Activated CD4-positive, alpha-beta T cell treated with anti-CD3 and anti-CD28 coated beads, Interleukin-2, amount 50 U/mL, for 1 hour (primary cell): ENCODE measurements at regions not wholly inside any gene's neighbourhood (a gene's known extent, or its start where the extent isn't known, plus 50 kb on each side); places are given as distances from the start of the nearest gene placed in this dataset.

Experiments used
- DNase-seq: peaks from one replicate; pipeline ENCODE4 v3.0.0-alpha.2; 2020

DNA sequence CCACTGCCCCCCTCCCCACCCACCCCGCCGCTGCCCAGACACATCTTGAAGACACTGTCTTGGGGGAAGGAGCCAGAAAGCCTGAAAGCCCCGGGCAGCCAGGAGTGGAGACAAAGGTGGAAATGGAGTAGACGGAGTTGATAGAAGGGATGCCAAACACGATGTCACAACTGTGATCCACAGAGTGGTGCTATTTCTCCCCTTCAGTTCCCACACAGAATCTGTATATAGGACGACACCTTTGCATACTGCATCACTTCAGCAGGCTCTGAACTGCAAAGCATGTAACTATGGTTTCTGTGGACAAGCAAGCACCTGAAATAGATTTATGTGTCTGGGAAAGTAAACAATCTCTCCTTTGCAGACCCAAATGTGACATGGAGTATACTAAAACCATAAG, 56.4 kb upstream of the F13A1 start:
- no peak for DNase-seq

DNA sequence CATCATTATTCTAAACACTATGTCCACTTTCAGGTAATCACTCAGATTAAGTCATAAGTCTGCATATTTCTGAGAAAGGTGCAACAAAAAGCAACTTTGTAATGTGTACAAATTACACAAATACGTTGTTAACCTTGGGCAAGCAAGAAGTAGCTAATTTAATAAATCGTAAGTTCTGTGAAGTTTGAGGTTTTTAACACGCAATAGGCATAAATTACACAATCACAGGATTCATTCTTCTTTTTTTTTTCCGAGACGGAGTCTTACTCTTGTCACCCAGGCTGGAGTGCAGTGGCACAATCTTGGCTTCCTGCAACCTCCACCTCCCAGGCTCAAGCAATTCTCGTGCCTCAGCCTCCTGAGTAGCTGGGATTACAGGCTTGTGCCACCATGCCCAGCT, 57.2 kb upstream of the F13A1 start:
- no peak for DNase-seq

DNA sequence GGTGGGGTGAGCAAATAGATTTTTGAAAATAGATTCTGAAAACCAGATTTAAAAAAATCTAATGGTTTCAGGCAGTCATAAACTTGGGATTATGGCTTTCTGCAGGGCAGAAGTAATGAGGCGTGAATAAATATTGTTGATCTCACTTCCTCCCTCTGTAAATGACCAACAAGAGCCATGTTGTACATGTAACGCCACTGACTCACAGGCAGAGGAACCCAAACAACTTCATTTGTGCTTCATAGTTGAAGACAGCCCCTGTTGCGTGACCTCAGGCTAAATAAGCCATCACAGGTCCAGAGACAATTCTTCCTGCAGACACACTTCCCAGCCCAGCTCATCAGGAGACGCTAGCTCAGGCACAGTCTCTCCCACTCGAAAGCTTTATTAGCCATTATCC, 59.1 kb upstream of the F13A1 start:
- no peak for DNase-seq

DNA sequence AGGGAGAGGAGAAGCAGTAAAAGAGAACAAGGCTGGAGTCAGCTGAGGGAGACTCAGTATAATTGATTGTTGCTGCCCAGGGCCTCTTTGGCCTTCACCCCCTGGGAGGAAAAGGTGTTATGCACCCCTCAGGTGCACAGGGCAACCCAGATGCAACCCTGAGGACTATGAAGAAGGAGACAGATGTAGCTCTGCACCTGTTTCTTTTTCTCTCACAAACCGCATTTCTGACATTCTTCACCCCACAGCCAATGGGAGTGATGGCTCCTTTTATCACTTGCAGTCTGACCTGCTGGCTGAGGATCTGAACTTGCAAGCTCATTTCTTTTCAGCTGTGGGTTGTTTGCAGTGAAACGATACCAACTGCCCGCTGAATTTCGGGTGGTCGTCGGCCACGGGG, 64.1 kb upstream of the F13A1 start:
- no peak for DNase-seq

DNA sequence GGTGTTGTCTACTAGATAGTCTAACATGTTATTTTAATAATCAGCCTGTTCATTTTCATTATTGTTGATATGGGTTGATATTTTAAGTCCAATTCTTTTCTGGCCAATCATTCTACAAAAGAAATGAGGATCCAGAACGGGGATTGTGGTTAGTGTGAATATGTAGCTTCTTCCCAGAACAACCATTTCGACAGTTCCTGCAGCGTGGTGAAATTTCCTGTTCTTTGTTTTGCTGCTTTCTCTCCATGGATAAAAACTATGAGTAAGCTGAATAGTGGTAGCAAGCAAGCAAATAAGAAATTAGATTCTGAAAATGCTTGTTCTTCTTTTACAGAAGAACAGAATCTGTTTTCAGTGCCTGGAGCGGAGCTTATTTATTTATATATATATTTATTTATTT, 65.5 kb upstream of the F13A1 start:
- no peak for DNase-seq

DNA sequence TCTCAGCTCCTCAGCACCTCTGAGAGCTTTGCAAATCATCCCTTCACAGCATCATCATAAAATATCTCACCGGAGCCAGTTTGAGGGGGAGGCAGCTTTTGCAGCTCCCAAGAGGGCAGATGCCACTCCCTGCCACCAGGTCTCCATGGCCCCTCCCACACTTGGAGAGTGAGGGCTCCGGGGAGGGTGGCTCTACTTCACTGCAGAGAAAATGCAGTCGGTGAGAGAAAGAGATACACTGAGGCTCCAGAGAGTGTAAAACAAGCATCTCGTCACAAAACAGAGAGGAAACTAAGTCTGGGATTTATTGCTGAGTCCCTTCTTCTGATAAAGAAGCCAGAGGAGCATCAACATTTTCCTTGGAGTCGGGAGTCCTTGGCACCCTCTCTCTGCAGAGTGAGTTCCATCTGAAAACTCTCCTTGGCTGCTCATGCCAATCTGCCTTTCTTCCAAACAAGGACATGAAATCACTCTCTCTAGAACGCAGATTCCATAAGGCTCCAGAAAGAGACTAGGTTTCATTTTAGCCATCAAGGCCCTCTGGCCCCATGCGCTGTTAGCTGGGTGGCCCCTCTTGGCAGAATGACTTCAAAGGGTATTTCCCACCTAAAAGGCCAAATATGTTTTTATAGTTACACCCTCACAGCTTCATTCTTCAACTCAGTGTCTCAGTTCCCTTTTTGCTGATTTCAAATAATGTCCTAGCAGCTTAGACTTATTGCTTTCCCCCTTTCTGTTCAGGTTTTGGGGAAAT, 70.6 kb upstream of the F13A1 start:
- DNase-seq, result no peak

DNA sequence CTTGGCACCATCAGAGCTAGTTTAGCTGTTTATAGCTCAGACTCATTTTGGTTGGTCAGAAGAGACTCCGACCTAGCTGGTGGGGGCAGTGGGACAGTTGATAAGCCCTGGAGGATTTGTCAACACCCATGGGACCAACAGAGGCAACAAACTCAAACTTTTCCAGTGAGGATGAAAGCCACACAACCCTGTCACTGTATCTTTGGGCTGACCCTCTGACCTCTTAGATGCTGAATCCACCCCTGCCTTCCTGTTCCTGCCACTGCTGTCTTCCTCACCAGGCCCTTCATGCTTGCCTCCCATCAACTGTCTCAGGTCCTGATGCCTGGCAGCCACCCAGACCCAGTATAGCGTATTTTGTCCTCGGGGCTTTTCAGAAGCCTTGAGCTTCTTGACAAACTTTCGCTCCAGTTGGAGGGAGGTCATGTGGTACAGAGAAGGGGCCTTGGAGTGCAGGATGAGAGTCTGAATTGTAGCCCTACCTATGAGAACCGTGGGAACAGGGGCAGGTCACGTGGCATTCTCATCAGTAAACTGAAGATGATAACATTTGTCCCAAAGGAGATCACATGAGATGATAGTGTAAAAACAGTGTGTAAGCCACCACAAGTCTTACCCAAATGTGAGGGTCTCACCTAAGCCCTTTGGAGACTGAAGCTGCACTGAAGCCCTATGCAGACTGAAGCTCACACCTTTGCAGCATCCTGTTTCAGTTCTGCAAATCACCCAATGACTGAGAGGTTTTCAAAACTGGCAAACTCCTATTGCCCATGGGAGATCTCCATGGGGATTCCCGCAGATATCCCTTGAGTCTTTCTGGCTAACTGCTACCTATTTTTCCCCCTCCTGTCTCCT, 72.0 kb upstream of the F13A1 start:
- no peak for DNase-seq

DNA sequence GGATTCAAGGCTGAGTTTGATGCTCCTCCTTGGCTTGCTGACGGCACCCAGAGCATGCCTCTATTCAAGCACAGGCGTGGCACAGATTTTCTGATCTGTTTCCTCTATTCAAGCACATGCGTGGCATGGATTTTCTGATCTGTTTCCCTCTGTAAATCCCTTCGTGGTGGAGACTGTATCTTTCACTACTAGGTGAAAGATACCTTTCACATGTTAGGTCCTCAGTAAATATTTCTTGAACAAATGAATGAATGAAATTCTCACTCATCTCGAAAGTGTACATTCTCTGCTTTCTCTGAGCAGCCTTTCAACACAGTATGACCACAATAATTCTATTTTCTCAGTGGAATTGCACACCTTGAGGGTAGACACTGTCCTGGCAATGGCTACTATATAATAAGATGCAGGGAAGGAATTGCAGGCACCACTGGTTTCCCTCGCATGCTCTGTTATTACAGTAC, 72.6 kb upstream of the F13A1 start:
- no peak for DNase-seq

DNA sequence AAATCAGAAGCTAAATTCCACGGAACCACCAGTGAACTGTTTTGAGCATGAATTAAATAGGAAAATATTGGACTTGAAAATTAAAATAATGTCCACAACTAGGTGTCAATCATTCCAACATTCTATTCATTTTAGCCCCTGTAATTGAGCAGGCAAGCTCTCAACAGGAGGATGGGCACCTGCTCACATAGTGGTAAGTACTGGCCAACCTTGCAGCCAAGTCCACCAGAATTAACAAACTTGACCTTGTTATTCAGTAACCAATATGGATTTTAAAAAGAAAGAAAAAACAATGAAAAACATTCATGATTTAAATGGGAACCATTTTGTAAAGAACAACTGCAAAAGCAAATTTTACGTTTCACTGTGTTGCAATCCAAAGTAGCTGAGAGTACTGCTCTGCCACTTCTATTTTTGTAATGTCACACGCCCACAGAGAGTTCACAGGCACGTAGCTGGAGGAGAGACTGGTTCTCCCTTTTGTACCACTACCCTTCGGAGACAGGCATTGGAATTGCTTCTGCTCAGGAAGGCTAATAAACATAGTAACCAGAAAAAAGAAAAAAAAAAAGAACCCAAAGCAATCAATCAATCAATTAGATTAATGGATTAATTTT, 75.2 kb upstream of the F13A1 start:
- DNase-seq, result no peak

DNA sequence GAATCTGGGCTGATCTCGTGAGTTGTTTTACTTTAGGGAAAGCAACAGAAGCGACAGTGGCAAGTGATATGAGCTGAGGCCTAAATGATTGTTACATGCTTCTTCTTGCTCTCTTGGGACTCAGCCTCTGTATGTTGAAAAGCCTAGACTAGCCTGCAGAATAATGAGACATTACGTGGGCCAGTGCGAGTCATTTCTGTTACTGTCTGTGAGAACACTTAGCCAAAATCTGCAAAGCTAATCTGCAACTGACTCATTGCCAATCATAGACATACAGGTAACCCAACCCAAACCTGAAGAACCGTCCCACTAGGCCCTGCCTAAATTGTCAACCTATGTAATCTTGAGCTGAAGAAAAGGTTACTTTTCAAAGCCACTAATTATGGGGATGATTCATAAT, 77.4 kb upstream of the F13A1 start:
- DNase-seq, result no peak

DNA sequence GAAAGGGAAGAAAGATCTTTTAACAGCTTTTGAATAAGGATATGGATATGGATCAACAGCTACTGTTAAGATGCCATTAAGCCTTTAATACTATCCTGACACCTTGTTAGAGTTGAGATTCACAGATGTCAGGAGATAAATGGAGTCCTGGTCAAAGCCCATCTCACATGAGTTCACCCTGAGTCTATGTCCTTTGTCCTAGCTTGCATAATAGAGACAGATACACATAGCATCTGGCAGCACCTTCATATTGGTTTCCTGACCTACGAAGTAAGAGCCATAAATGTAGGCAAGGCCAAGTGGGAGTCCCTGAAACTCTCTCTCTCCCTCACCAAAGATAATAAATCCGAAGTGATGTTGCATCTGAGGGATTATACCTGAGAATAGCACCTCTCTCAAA, 79.1 kb upstream of the F13A1 start:
- no peak for DNase-seq

DNA sequence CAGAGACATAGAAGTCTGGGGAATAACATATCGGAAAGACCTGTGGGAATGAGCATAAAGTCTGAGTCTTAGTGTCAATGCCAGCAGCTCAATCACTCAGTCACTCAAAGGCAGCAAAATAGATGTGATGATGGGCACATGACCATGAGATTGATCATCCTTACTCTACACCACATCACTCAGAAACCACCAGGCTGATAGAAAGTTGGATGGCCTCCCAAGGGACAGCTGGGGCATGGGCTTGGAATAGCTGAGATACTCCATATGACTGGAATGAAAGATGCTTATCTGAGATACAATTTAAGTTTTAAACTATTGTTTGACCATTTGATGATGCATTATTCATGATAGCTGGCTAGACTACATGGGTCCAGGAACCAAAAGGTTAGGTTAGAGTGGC, 80.9 kb upstream of the F13A1 start:
- DNase-seq, result no peak

DNA sequence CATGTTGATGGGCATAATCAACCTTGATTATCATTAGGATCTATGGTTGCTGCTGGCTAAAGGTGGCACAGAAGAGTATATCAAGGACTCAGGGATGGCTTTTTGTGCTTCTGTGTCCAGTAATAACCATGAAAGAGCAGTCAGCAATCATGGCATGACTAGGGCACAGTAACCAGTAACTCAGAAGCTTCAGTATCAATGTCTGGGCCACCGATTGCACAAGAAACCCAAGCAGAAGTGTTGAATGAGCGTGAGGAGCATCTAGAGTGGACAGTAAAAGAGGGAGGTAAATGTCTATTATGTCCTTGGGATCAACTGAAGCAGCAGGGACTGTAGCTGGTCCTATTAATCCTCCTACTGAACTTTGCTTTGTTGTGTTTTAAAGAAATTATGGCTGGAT, 81.5 kb upstream of the F13A1 start:
- DNase-seq, result no peak

DNA sequence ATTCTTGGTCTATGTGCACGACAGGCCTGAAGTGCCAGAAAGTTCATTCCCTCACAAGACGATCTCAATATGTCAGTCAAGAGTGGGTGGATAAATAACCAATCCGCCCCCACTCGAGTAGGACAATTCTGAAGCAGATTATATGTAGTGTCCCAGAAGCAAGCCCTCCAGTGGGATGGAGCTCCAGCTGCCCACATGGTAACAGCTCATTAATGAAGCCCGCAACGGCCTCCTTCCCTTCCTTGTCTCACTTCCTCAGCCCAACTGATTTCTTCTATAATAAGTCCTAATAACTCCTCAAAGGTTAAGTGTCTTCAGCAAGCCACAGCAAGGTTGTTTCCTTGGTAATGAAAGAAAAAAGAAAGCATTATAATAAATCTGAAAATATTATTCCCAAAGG, 82.1 kb upstream of the F13A1 start:
- DNase-seq, result no peak

DNA sequence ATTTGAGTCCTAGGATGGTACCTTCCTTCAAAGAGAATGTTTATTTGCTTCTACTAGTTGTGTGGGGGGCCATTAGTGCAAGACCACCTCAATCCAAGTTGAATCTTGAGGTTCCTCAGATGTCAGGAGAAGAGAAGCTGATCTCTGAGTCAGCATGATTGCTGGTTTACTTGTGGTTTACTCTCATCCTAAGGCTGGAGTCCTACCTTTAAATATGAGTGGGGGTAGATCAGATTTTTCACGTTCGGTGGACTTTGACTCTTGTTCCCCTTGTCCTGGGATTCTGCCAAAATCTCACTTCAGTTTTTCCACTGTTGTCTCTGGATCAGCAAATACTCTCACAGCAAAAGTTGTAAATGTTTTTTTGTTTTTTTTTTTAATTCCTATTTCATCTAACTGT, 84.6 kb upstream of the F13A1 start:
- DNase-seq, result no peak

DNA sequence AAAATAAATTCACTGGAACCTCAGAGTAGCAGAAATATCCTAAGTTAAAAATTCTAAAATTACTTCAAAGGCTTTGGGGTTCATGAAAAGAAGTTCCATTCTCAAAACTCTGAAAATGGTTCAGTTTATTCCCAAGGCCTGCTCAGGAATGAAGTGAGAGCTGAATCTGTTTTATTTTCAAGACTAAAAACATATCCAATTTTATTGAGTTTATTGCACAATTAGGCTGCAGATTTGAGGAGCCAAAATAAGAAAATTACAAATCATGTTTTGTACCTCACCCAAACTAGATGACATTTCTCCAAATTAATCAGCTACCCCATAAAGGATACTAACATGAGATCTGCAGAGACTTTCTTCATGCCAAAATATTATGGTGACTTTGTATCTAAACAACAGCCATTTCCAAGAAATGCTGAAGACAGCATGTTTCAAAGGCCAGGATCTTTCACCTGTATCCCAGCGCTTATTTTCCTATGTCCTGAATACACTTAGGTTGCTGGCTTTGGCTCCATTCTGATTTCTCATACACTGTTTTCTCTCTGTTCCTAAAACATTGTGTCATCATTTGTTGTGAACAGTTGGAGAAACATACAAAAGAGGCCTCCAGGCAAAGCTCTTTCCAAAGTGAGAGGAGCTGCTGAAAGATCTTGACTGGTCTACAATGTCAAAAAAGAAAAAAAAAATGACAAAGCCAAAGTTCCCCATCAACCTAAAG, 85.7 kb upstream of the F13A1 start:
- DNase-seq, result no peak

DNA sequence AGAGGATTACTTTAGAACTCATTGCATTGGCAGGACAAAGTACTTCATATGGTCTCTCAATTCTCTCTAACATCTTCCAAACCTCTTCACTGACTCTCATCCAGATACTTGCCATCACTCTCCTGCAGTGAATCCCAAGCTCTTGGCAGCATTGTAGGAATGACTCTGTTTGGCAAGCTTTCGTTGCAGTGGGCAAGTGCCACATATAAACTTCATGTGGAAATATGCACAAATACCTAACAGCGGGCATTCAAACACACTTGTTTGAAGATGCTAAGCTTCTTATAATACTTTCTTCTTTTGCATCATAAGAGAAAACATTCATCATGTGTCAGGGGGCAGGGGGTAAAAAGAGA, 86.2 kb upstream of the F13A1 start:
- DNase-seq, result no peak

DNA sequence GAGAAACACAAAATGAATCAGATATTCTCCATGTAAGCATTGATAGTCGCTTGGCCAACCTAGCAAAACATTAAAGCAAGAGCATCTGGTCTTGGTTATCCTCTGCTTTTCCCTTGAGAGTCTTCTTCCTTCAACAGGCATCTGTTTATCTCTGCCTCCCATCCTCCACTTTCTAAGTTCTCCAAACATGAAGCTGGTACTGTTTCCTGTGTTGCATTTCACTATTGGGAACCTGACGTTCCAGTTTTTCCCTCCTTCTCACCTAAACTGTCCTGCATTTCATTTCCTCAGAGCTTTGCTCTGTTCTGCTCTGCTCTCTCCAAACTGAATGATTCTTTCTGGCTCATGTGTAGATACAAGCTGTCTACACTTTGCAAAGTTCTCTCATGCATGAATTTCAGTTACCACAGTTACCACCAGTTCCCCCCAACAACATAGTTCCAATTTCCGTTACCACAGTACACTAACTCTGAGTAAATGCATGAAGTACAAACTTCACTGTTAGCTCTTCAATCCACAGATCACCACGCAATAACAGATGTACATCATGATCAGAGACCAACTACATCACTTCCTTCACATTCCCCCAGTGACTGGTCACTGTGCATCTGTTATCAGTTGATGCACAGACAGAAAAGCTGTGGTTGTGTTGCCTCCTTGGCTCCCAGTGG, 86.7 kb upstream of the F13A1 start:
- DNase-seq, result no peak

DNA sequence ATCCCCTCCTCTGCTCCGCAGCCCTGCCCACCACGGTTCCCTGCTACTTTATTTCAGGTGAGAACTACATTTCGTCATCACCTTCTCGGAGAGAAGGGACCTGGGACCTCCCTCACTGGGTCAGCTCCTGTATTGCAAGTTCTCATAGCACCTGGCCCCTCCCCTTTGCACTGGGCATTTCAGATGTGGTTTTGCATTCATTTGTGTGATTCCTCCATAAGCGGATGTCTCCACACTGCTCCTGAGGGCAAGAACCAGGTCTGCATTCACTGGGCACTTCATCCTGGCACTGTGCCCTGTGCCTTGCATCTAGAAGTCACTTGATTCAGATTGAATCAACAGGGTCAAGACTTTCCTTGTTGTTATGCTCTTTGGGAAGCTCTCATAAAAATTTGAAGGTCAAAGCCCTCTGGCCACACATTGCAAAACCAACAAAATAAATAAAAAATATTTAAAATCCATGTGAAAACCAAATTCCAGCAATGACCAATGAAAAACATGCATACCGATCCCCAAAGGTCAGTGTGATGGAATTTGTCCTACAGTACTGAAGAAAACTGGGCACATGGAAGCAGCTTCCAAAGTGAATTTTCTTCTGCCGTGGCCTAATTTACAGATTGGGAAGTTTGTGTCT, 89.1 kb upstream of the F13A1 start:
- DNase-seq, result no peak

DNA sequence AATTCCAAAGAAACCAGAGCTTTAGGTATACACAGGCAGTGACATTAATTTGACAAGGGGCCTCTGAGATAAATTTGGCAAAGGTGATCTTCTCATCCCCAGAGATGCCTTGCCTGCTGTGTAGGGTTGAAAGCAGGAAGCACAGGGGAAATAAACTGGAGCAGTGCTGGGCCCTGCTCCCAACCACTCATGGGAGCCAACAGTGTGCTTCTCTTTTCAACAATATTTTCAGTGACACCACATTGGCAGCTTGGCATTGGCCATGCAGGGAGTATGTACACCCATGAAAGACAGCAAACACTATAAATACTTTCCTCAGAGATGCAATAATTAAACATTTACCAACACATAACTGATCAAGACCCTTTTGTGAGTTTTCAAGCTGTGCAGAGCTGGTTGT, 90.7 kb upstream of the F13A1 start:
- DNase-seq, result no peak

DNA sequence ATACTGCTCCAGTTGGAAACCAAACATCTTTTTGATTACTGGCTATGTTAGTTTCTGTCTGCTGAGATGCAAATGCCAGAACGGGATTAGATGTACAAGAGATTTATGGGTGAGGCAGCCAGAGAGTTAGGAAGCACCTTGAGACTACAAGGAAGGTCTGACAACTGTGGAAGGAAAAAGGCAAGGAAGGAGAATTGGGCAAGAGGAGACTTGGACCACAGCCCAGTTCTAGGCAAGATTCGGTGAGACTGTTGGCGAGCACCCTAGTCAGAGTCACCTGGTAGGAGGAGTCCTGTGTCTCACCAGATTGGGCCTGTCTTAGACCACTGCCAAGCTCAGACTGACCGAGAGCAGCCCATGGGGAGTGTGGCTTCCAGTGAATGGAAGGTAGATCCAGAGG, 91.8 kb upstream of the F13A1 start:
- DNase-seq, result no peak

DNA sequence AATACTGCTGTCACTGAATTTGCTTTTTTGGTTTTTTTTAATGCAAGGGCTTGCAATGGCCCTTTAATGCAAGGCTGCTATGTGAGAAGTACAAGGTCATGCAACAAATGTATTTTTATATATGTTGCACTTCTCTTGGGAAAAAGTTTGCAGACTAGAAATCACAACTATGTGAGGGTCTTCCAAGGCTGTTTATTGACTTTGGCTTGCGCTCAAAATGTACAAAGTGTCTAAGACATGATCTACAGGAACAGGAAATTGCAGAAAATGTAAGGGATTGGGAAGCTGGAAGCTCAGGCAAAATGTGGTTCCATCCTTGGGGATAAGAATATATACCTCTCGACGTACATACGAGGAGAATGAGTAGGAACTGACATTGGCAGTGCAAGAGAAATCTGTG, 92.2 kb upstream of the F13A1 start:
- no peak for DNase-seq
